T47D (cell line): ENCODE measurements at regions not wholly inside any gene's neighbourhood (a gene's known extent, or its start where the extent isn't known, plus 50 kb on each side); places are given as distances from the start of the nearest gene placed in this dataset.

Experiments
- DNase-seq, 2 experiments: peaks; one replicate each; pipeline versions ENCODE4 v3.0.0 to v3.0.0-alpha.2; 2011 to 2012; ENCODE audit warnings: low read depth in 1 of 2, low spot score in 1 of 2
- JUND ChIP-seq: IDR thresholded peaks from 2 replicates; pipeline ENCODE4 v1.6.1; 2012; ENCODE audit warnings: low read depth
- in situ Hi-C: cut with HindIII; loops from 2 replicates; pipeline ENCODE4 v1.10.0; 2016; ENCODE audit warnings: low sequenced_read_pairs, low pct_unique_long_range_greater_than_20kb

GRCh38 chr1:184272175-184272866 lies 114.5 kb upstream of the C1orf21 start:
- TF ChIP-seq JUND, result no peak
- no peak for DNase-seq
- in situ Hi-C loops, result no loop called here

- no peak for TF ChIP-seq JUND
- in situ Hi-C loops, result no loop called here
- no peak for DNase-seq
Measured at GRCh38 chr1:184276416-184276815, 110.4 kb upstream of the C1orf21 start.

GRCh38 chr1:184279911-184280458 lies 106.8 kb upstream of the C1orf21 start:
- in situ Hi-C loops, result no loop called here
- TF ChIP-seq JUND, result no peak
- no peak for DNase-seq

GRCh38 chr1:184283999-184284398 lies 102.8 kb upstream of the C1orf21 start:
- TF ChIP-seq JUND, result no peak
- DNase-seq, result no peak
- in situ Hi-C loops, result no loop called here

GRCh38 chr1:184284900-184285299 lies 101.9 kb upstream of the C1orf21 start:
- no peak for DNase-seq
- in situ Hi-C loops, result no loop called here
- TF ChIP-seq JUND, result no peak

- in situ Hi-C loops, result no loop called here
- no peak for DNase-seq
Measured at GRCh38 chr1:184285401-184286087, 101.3 kb upstream of the C1orf21 start.

GRCh38 chr1:184287001-184287400 lies 99.8 kb upstream of the C1orf21 start:
- no peak for TF ChIP-seq JUND
- in situ Hi-C loops, result no loop called here
- peak in 1 of 2 experiments; percentile 28 for DNase-seq

More at GRCh38 chr1:184285401-184286087, 101.3 kb upstream of the C1orf21 start:
- no peak for TF ChIP-seq JUND

GRCh38 chr1:184289825-184290550 lies 96.8 kb upstream of the C1orf21 start:
- TF ChIP-seq JUND, result no peak
- peak in 1 of 2 experiments; percentile 56 for DNase-seq
- in situ Hi-C loops, result no loop called here

GRCh38 chr1:184291701-184292100 lies 95.1 kb upstream of the C1orf21 start:
- no peak for DNase-seq
- no peak for TF ChIP-seq JUND
- in situ Hi-C loops, result no loop called here

- DNase-seq, result no peak
- TF ChIP-seq JUND, result no peak
- in situ Hi-C loops, result no loop called here
Measured at GRCh38 chr1:184292101-184292500, 94.7 kb upstream of the C1orf21 start.

GRCh38 chr1:184294101-184294500 lies 92.7 kb upstream of the C1orf21 start:
- no peak for DNase-seq
- in situ Hi-C loops, result no loop called here
- TF ChIP-seq JUND, result no peak

- no peak for DNase-seq
- in situ Hi-C loops, result no loop called here
- TF ChIP-seq JUND, result no peak
Measured at GRCh38 chr1:184296466-184297243, 90.2 kb upstream of the C1orf21 start.
